ENCODE measurements at regions not wholly inside any gene's neighbourhood (a gene's known extent, or its start where the extent isn't known, plus 50 kb on each side); places are given as distances from the start of the nearest gene placed in this dataset.

DNA sequence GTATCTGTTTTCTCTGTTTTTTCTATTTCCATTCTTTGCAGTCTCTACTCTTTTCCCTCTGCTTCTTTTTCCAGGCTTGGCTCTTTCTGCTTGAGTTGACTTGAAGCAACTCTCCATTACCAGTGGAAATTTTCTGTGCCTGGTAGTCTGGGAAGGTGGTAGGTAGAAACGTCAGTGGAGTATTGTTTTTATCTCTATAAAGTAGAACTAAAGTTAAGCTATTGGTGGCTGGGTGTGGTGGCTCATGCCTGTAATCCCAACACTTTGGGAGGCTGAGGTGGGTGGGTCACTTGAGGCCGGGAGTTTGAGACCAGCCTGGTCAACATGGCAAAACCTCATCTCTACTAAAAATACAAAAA, 438.1 kb upstream of the AR start:
- DNase-seq (ENCODE audit: low read depth, low spot score) (no peak), ATAC-seq (no peak)
- Histone ChIP-seq H3K27ac (ENCODE audit: low read depth, low read length) (no peak overlapping the region), H3K4me2 (ENCODE audit: low read length) (no peak overlapping the region), H3K27me3 (ENCODE audit: insufficient read depth, low read length) (no peaks in the 10 kb centered on the region), H3K79me2 (ENCODE audit: insufficient read depth, low read length) (no peaks in the 10 kb centered on the region), H3K36me3 (ENCODE audit: control insufficient read depth in 1 of 2, insufficient read depth in 2 of 2, low read length in 2 of 2) (no peaks in the 10 kb centered on the region), H2AFZ (ENCODE audit: low read depth, low read length, poor library complexity, severe bottlenecking) (no peak overlapping the region), H3K9ac (ENCODE audit: low read length) (no peak overlapping the region), H3K4me1 (ENCODE audit: control insufficient read depth in 1 of 2, insufficient read depth in 2 of 2, low read length in 2 of 2) (no peaks in the 10 kb centered on the region), H4K20me1 (ENCODE audit: insufficient read depth) (no peaks in the 10 kb centered on the region), H3K4me3 (replicated peaks in 1 of 2; ENCODE audit: low read depth in 1 of 2, low read length in 2 of 2) (no peak overlapping the region), H3K9me2 (ENCODE audit: insufficient read depth) (no peaks in the 10 kb centered on the region), H3K9me3 (ENCODE audit: control insufficient read depth in 1 of 2, insufficient read depth in 1 of 2, low read depth in 1 of 2, low read length in 2 of 2) (no peaks in the 10 kb centered on the region)
- ChIA-PET RAD21 (ENCODE audit: low non-redundant PET in 1 of 2, low total read pairs in 2 of 2, uncharacterized antibody in 2 of 2, unreplicated experiment in 2 of 2) (no interaction called here), POLR2A (no interaction called here), CTCF (no interaction called here)
- intact Hi-C loops (cut with micrococcal nuclease) = no loop called here
- TF ChIP-seq EGR1 (IDR thresholded peaks at IDR 0.05; ENCODE audit: low read depth) (no peak), EZH2phosphoT487 (IDR thresholded peaks at IDR 0.05; ENCODE audit: borderline replicate concordance) (no peak), JUND (IDR thresholded peaks at IDR 0.05) (no peak), FOSL1 (IDR thresholded peaks at IDR 0.05; ENCODE audit: low read depth) (no peak), CEBPB (IDR thresholded peaks at IDR 0.05; ENCODE audit: low read depth) (no peak)
- TF ChIP-seq, protein P1, sequence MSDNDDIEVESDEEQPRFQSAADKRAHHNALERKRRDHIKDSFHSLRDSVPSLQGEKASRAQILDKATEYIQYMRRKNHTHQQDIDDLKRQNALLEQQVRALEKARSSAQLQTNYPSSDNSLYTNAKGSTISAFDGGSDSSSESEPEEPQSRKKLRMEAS (IDR thresholded peaks at IDR 0.05) = no peak
- TF ChIP-seq, protein P2, sequence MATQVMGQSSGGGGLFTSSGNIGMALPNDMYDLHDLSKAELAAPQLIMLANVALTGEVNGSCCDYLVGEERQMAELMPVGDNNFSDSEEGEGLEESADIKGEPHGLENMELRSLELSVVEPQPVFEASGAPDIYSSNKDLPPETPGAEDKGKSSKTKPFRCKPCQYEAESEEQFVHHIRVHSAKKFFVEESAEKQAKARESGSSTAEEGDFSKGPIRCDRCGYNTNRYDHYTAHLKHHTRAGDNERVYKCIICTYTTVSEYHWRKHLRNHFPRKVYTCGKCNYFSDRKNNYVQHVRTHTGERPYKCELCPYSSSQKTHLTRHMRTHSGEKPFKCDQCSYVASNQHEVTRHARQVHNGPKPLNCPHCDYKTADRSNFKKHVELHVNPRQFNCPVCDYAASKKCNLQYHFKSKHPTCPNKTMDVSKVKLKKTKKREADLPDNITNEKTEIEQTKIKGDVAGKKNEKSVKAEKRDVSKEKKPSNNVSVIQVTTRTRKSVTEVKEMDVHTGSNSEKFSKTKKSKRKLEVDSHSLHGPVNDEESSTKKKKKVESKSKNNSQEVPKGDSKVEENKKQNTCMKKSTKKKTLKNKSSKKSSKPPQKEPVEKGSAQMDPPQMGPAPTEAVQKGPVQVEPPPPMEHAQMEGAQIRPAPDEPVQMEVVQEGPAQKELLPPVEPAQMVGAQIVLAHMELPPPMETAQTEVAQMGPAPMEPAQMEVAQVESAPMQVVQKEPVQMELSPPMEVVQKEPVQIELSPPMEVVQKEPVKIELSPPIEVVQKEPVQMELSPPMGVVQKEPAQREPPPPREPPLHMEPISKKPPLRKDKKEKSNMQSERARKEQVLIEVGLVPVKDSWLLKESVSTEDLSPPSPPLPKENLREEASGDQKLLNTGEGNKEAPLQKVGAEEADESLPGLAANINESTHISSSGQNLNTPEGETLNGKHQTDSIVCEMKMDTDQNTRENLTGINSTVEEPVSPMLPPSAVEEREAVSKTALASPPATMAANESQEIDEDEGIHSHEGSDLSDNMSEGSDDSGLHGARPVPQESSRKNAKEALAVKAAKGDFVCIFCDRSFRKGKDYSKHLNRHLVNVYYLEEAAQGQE (IDR thresholded peaks at IDR 0.05; ENCODE audit: low read depth) = no peak
- no TSS peak for BruUV-seq (replicated peaks)

All from HCT116 (cell line).